Stomach (tissue), 8 donors: ENCODE measurements at regions not wholly inside any gene's neighbourhood (a gene's known extent, or its start where the extent isn't known, plus 50 kb on each side); places are given as distances from the start of the nearest gene placed in this dataset.

Experiments used
- DNase-seq, 2 donors: peaks; one replicate each; pipeline versions ENCODE4 v3.0.0 to v3.0.0-alpha.2; 2013 to 2019
- H3K27ac ChIP-seq, 5 donors: fragments of 200-600 bp in 4 of 5; sonication (generic) in 4 of 5; one replicate each; pipeline ENCODE4 v1.5.1; 2013 to 2019; ENCODE audit warnings: mild to moderate bottlenecking in 1 of 5, moderate library complexity in 1 of 5
- H3K27me3 ChIP-seq, 3 donors: fragments of 200-600 bp; sonication (generic); one replicate each; pipeline ENCODE4 v1.5.1; 2017 to 2019; ENCODE audit warnings: mixed run types in 1 of 3
- H3K36me3 ChIP-seq, 4 donors: fragments of 200-600 bp; sonication (generic); 1 replicate in 3 of 4; 2 replicates in 1 of 4; pipeline ENCODE4 v1.5.1; 2016 to 2019
- H3K4me1 ChIP-seq, 4 donors: fragments of 200-600 bp; sonication (generic); one replicate each; pipeline ENCODE4 v1.5.1; 2016 to 2019
- H3K4me3 ChIP-seq, 4 donors: fragments of 200-600 bp; sonication (generic) in 3 of 4; one replicate each; pipeline ENCODE4 v1.5.1; 2016 to 2019; ENCODE audit warnings: mild to moderate bottlenecking in 1 of 4
- H3K9me3 ChIP-seq, 4 donors: fragments of 200-600 bp; sonication (generic); one replicate each; pipeline ENCODE4 v1.5.1; 2016 to 2019
- CTCF ChIP-seq, 7 experiments: fragments of 450-650 bp in 4 of 7; fragments of 200-600 bp in 3 of 7; sonication (generic) in 3 of 7; IDR thresholded peaks; one replicate each; pipeline ENCODE4 v1.5.1; 2016 to 2019; ENCODE audit warnings: antibody characterized with exemption in 7 of 7, control low read depth in 2 of 7, mild to moderate bottlenecking in 1 of 7
- EP300 ChIP-seq: sonication (generic); formaldehyde crosslinking; IDR thresholded peaks from one replicate; pipeline ENCODE4 v1.6.1; 2017; ENCODE audit warnings: antibody characterized with exemption
- POLR2A ChIP-seq, 4 donors: fragments of 450-650 bp; IDR thresholded peaks; one replicate each; pipeline ENCODE4 v1.6.1; 2016; ENCODE audit warnings: antibody characterized with exemption in 4 of 4, control low read depth in 2 of 4, mild to moderate bottlenecking in 1 of 4, moderate library complexity in 1 of 4
- POLR2AphosphoS5 ChIP-seq, 3 donors: sonication (generic); formaldehyde crosslinking; IDR thresholded peaks; one replicate each; pipeline ENCODE4 v1.6.1; 2016; ENCODE audit warnings: antibody characterized with exemption in 3 of 3
- WGBS, 5 donors: extraction: QIAGEN DNeasy Blood & Tissue Kit in 3 of 5; methylation state at CpG; one replicate each; pipeline versions ENCODE4 v1.1.5 to v1.1.7; 2013 to 2018; 5-methylcytosine and 5-hydroxymethylcytosine counted together
- intact Hi-C: fragments of 100-400 bp; cut with DNase I; formaldehyde crosslinking; loops from one replicate; pipeline ENCODE4 v1.15.1; 2023; ENCODE audit warnings: low total_unique reads
- donor health status: healthy with polysubstance abuse.
- donor health status: Bipolar disorder and iron deficiency.
- donor health status: healthy.

GRCh38 chr5:152137063-152137462 is 212.4 kb upstream of the GLRA1 start:
- H3K4me3 ChIP-seq, result no peak overlapping the region
- H3K9me3 ChIP-seq, result no peaks in the 10 kb centered on the region
- peaks cover 0 to 9% (median 3%) of the 10 kb centered on the region in 4 donors for H3K4me1 ChIP-seq
- no peaks in the 10 kb centered on the region for H3K27me3 ChIP-seq
- TF ChIP-seq CTCF (IDR thresholded peaks at IDR 0.05) (no peak), POLR2A (IDR thresholded peaks at IDR 0.05) (no peak), POLR2AphosphoS5 (IDR thresholded peaks at IDR 0.05) (no peak), EP300 (no peak)
- H3K27ac ChIP-seq, result no peak overlapping the region
- 49 to 83% (median 57%) methylated on average over 4 of the region's 4 CpGs for WGBS, 5 donors
- intact Hi-C loops, result no loop called here
- no peaks in the 10 kb centered on the region for H3K36me3 ChIP-seq
- DNase-seq, result no peak

DNA sequence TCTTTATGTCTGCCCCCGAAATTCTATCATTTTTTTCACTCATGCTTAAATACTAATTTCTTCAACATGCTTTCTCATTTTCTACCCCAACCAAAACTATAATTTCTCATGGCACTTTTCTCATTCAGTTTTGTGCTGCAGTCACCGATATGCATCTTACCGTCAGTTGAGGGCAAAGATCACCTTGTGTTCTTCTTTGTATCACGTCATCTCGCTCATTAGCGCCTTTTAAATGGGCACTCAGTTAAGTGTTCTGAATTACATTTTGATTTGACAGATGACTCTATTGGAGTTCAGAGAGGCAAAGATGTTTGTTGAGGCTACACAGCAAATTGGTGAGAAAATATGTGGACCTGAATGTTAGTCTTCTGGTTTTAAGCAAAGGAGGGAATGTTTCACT is 211.7 kb upstream of the GLRA1 start:
- Histone ChIP-seq H3K4me3 (no peak overlapping the region), H3K27me3 (no peaks in the 10 kb centered on the region), H3K27ac (no peak overlapping the region), H3K9me3 (no peaks in the 10 kb centered on the region), H3K36me3 (no peaks in the 10 kb centered on the region), H3K4me1 (peaks cover 0 to 9% (median 3%) of the 10 kb centered on the region in 4 donors)
- WGBS, 5 donors, result 73 to 86% (median 78%) methylated on average over 6 of the region's 6 CpGs
- intact Hi-C loops, result no loop called here
- no peak for TF ChIP-seq POLR2A (IDR thresholded peaks at IDR 0.05)
- TF ChIP-seq POLR2AphosphoS5 (IDR thresholded peaks at IDR 0.05), result no peak
- TF ChIP-seq CTCF (IDR thresholded peaks at IDR 0.05), result no peak
- no peak for TF ChIP-seq EP300
- no peak for DNase-seq

DNA sequence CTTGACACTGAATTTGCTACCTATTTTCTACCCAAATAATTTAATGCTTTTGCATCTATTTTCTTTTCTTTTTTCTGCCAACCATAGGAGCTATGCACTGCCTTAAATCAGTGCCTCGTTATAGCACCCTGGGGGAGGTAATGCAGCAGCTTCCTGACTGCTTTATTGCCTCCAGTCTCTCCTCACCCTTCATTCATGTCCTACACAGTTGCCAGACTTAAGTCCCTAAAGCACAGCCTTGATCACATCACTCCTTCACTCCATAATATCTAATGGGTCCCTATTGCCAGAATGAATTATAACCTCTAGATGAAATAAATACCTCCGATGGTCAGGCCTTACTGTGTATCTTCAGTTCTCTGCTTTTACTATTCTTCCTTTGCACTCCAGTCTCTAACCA is 211.2 kb upstream of the GLRA1 start:
- no peaks in the 10 kb centered on the region for H3K36me3 ChIP-seq
- no peak overlapping the region for H3K27ac ChIP-seq
- H3K9me3 ChIP-seq, result no peaks in the 10 kb centered on the region
- intact Hi-C loops, result no loop called here
- no peak overlapping the region for H3K4me3 ChIP-seq
- TF ChIP-seq CTCF (IDR thresholded peaks at IDR 0.05), result no peak
- TF ChIP-seq POLR2A (IDR thresholded peaks at IDR 0.05), result no peak
- TF ChIP-seq EP300, result no peak
- no peak for TF ChIP-seq POLR2AphosphoS5 (IDR thresholded peaks at IDR 0.05)
- no peak for DNase-seq
- H3K4me1 ChIP-seq, result peaks cover 0 to 9% (median 3%) of the 10 kb centered on the region in 4 donors
- H3K27me3 ChIP-seq, result no peaks in the 10 kb centered on the region
- WGBS, 5 donors, result 61 to 78% (median 76%) methylated on average over 2 of the region's 2 CpGs

- no peak overlapping the region for H3K27ac ChIP-seq
- no peaks in the 10 kb centered on the region for H3K36me3 ChIP-seq
- H3K4me3 ChIP-seq, result no peak overlapping the region
- intact Hi-C loops, result no loop called here
- no peaks in the 10 kb centered on the region for H3K9me3 ChIP-seq
- WGBS, 5 donors, result 46 to 60% (median 53%) methylated on average over 7 of the region's 7 CpGs
- DNase-seq, result no peak
- no peaks in the 10 kb centered on the region for H3K27me3 ChIP-seq
- no peak for TF ChIP-seq CTCF (IDR thresholded peaks at IDR 0.05)
- TF ChIP-seq POLR2AphosphoS5 (IDR thresholded peaks at IDR 0.05), result no peak
- TF ChIP-seq EP300, result no peak
- no peak for TF ChIP-seq POLR2A (IDR thresholded peaks at IDR 0.05)
- H3K4me1 ChIP-seq, result no peaks in the 10 kb centered on the region
Measured at GRCh38 chr5:152125661-152126205, 201.1 kb upstream of the GLRA1 start.
